Neural cell (in vitro differentiated cells): ENCODE measurements at regions not wholly inside any gene's neighbourhood (a gene's known extent, or its start where the extent isn't known, plus 50 kb on each side); places are given as distances from the start of the nearest gene placed in this dataset.

Experiments used
- H2AFZ ChIP-seq: fragments of 200-600, 300-800 bp; sonication (generic), shearing (Covaris generic); 2 replicates; pipeline ENCODE4 v1.6.0; 2014; ENCODE audit warnings: low read depth, mild to moderate bottlenecking, antibody characterized with exemption, low read length, moderate library complexity
- H3F3A ChIP-seq: fragments of 200-600 bp; shearing (Covaris generic); 2 replicates; pipeline ENCODE4 v1.6.1; 2016; ENCODE audit warnings: mild to moderate bottlenecking, moderate library complexity, mixed read lengths, antibody characterized with exemption, low read length; ENCODE audit not compliant: insufficient read depth, poor library complexity, severe bottlenecking
- H3K27ac ChIP-seq: fragments of 200-600, 300-800 bp; sonication (generic), shearing (Covaris generic); 2 replicates; pipeline ENCODE4 v1.5.1; 2014; ENCODE audit warnings: mild to moderate bottlenecking, low read length, moderate library complexity
- H3K27me3 ChIP-seq: fragments of 300-800, 200-600 bp; sonication (generic), shearing (Covaris generic); 2 replicates; pipeline ENCODE4 v1.6.0; 2014; ENCODE audit warnings: mild to moderate bottlenecking, low read depth, low read length, moderate library complexity; ENCODE audit not compliant: insufficient read depth
- H3K36me3 ChIP-seq: fragments of 300-800, 200-600 bp; sonication (generic), shearing (Covaris generic); 2 replicates; pipeline ENCODE4 v1.5.1; 2014; ENCODE audit warnings: mild to moderate bottlenecking, antibody characterized with exemption, low read length, moderate library complexity; ENCODE audit not compliant: insufficient read depth
- H3K4me2 ChIP-seq: fragments of 300-800, 200-600 bp; sonication (generic), shearing (Covaris generic); 2 replicates; pipeline ENCODE4 v1.6.0; 2014; ENCODE audit warnings: mild to moderate bottlenecking, low read length
- H3K4me3 ChIP-seq: fragments of 300-800, 200-600 bp; sonication (generic), shearing (Covaris generic); 2 replicates; pipeline ENCODE4 v1.5.1; 2014; ENCODE audit warnings: mild to moderate bottlenecking, low read length, moderate library complexity
- H3K79me2 ChIP-seq: fragments of 200-600 bp; shearing (Covaris generic); replicated peaks from 2 replicates; pipeline ENCODE4 v1.6.0; 2014; ENCODE audit warnings: mild to moderate bottlenecking, low read length, moderate library complexity; ENCODE audit not compliant: insufficient read depth
- H3K9ac ChIP-seq: fragments of 300-800, 200-600 bp; sonication (generic), shearing (Covaris generic); 2 replicates; pipeline ENCODE4 v1.6.1; 2016; ENCODE audit warnings: mild to moderate bottlenecking, low read length, mixed read lengths
- H3K9me2 ChIP-seq: fragments of 200-600 bp; shearing (Covaris generic); 2 replicates; pipeline ENCODE4 v1.6.1; 2016; ENCODE audit warnings: mild to moderate bottlenecking, low read length, mixed read lengths; ENCODE audit not compliant: insufficient read depth
- H3K9me3 ChIP-seq: fragments of 200-600, 300-800 bp; sonication (generic), shearing (Covaris generic); 2 replicates; pipeline ENCODE4 v1.6.1; 2016; ENCODE audit warnings: mild to moderate bottlenecking, mixed run types, low read length, moderate library complexity, mixed read lengths
- H4K20me1 ChIP-seq: fragments of 200-600 bp; shearing (Covaris generic); 2 replicates; pipeline ENCODE4 v1.6.1; 2016; ENCODE audit warnings: mild to moderate bottlenecking, mixed run types; ENCODE audit not compliant: insufficient read depth
- CTCF ChIP-seq: fragments of 450-650 bp; IDR thresholded peaks from 2 replicates; pipeline ENCODE4 v1.5.1; 2014; ENCODE audit warnings: antibody characterized with exemption, mild to moderate bottlenecking, moderate library complexity; ENCODE audit not compliant: poor library complexity, severe bottlenecking
- EP300 ChIP-seq: fragments of 450-650 bp; conservative IDR thresholded peaks from 2 replicates; pipeline ENCODE4 v1.6.1; 2014; ENCODE audit warnings: antibody characterized with exemption, mild to moderate bottlenecking, moderate library complexity; ENCODE audit not compliant: poor library complexity, severe bottlenecking
- EZH2 ChIP-seq: fragments of 200-600, 300-800 bp; shearing (Covaris generic), sonication (generic); IDR thresholded peaks from 2 replicates; pipeline ENCODE4 v1.6.1; 2014; ENCODE audit warnings: antibody characterized with exemption, low read length, borderline replicate concordance, mild to moderate bottlenecking; ENCODE audit not compliant: insufficient read depth, poor library complexity, severe bottlenecking
- MXI1 ChIP-seq: fragments of 450-650 bp; conservative IDR thresholded peaks from 2 replicates; pipeline ENCODE4 v1.6.1; 2014; ENCODE audit warnings: antibody characterized with exemption, mild to moderate bottlenecking; ENCODE audit not compliant: poor library complexity, severe bottlenecking
- POLR2AphosphoS5 ChIP-seq: IDR thresholded peaks from 2 replicates; pipeline ENCODE4 v1.6.1; 2012
- RAD21 ChIP-seq: fragments of 450-650 bp; conservative IDR thresholded peaks from 2 replicates; pipeline ENCODE4 v1.6.1; 2014; ENCODE audit warnings: antibody characterized with exemption, mild to moderate bottlenecking, moderate library complexity
- REST ChIP-seq: IDR thresholded peaks from 2 replicates; pipeline ENCODE4 v1.6.1; 2012; ENCODE audit warnings: borderline replicate concordance
- SMC3 ChIP-seq: fragments of 450-650 bp; conservative IDR thresholded peaks from 2 replicates; pipeline ENCODE4 v1.6.1; 2014; ENCODE audit warnings: antibody characterized with exemption, mild to moderate bottlenecking, moderate library complexity; ENCODE audit not compliant: poor library complexity
- TAF1 ChIP-seq: IDR thresholded peaks from 2 replicates; pipeline ENCODE4 v1.6.1; 2012; ENCODE audit warnings: low read depth

GRCh38 chr11:90849312-90849711 lies 626.5 kb upstream of the CHORDC1 start:
- no peak overlapping the region for H3K4me2 ChIP-seq
- no peak overlapping the region for H2AFZ ChIP-seq
- H3K9ac ChIP-seq, result no peak overlapping the region
- H3K27me3 ChIP-seq, result no peaks in the 10 kb centered on the region
- H3K27ac ChIP-seq, result no peak overlapping the region
- H3K9me3 ChIP-seq, result no peaks in the 10 kb centered on the region
- H3K36me3 ChIP-seq, result no peaks in the 10 kb centered on the region
- no peaks in the 10 kb centered on the region for H4K20me1 ChIP-seq
- H3K79me2 ChIP-seq, result no peaks in the 10 kb centered on the region
- H3F3A ChIP-seq, result no peaks in the 10 kb centered on the region
- no peaks in the 10 kb centered on the region for H3K9me2 ChIP-seq
- H3K4me3 ChIP-seq, result no peak overlapping the region
- TF ChIP-seq MXI1, result no peak
- no peak for TF ChIP-seq SMC3
- no peak for TF ChIP-seq REST
- TF ChIP-seq POLR2AphosphoS5, result no peak
- TF ChIP-seq TAF1, result no peak
- TF ChIP-seq EP300, result no peak
- TF ChIP-seq RAD21, result no peak
- TF ChIP-seq EZH2, result no peak
- no peak for TF ChIP-seq CTCF

- no peak overlapping the region for H3K4me3 ChIP-seq
- no peaks in the 10 kb centered on the region for H4K20me1 ChIP-seq
- no peak overlapping the region for H3K4me2 ChIP-seq
- H2AFZ ChIP-seq, result no peak overlapping the region
- H3F3A ChIP-seq, result no peaks in the 10 kb centered on the region
- no peaks in the 10 kb centered on the region for H3K79me2 ChIP-seq
- H3K9ac ChIP-seq, result no peak overlapping the region
- H3K9me2 ChIP-seq, result no peaks in the 10 kb centered on the region
- no peaks in the 10 kb centered on the region for H3K36me3 ChIP-seq
- H3K27ac ChIP-seq, result no peak overlapping the region
- TF ChIP-seq SMC3, result no peak
- no peak for TF ChIP-seq CTCF
- no peak for TF ChIP-seq REST
- no peak for TF ChIP-seq TAF1
- TF ChIP-seq EZH2, result no peak
- TF ChIP-seq EP300, result no peak
- TF ChIP-seq RAD21, result no peak
- TF ChIP-seq MXI1, result no peak
- TF ChIP-seq POLR2AphosphoS5, result no peak
- H3K9me3 ChIP-seq, result no peaks in the 10 kb centered on the region
- H3K27me3 ChIP-seq, result no peaks in the 10 kb centered on the region
Observed at GRCh38 chr11:90847268-90847886, 624.5 kb upstream of the CHORDC1 start.
